Endothelial cell of umbilical vein (primary cell): ENCODE measurements at regions not wholly inside any gene's neighbourhood (a gene's known extent, or its start where the extent isn't known, plus 50 kb on each side); places are given as distances from the start of the nearest gene placed in this dataset.

Experiments
- CTCF ChIP-seq, 2 donors: IDR thresholded peaks; 1 replicate in 1 of 2; 2 replicates in 1 of 2; pipeline ENCODE4 v1.5.1; 2011; ENCODE audit warnings: low read length in 2 of 2, mild to moderate bottlenecking in 2 of 2, moderate library complexity in 2 of 2, control low read depth in 1 of 2, inconsistent platforms in 1 of 2, low read depth in 1 of 2; ENCODE audit not compliant: insufficient read depth in 1 of 2; ENCODE audit errors: extremely low read depth in 1 of 2
- EZH2 ChIP-seq: IDR thresholded peaks from 2 replicates; pipeline ENCODE4 v1.6.1; 2012; ENCODE audit warnings: borderline replicate concordance, low read depth, mild to moderate bottlenecking, moderate library complexity, low read length, inconsistent platforms; ENCODE audit not compliant: severe bottlenecking
- MAX ChIP-seq: IDR thresholded peaks from 2 replicates; pipeline ENCODE4 v1.6.1; 2011; ENCODE audit not compliant: insufficient read depth, insufficient read length
- POLR2A ChIP-seq: IDR thresholded peaks from 2 replicates; pipeline ENCODE4 v1.6.1; 2012; ENCODE audit warnings: low read depth, mild to moderate bottlenecking, control low read depth, low read length

- no peak for TF ChIP-seq CTCF (IDR thresholded peaks at IDR 0.05; ENCODE audit: extremely low read depth in 1 of 2, insufficient read depth in 1 of 2, low read depth in 1 of 2, low read length in 2 of 2)
- TF ChIP-seq EZH2 = no peak
- TF ChIP-seq POLR2A = no peak
- TF ChIP-seq MAX = no peak
These were observed 420.4 kb upstream of the OPRM1 start for GRCh38 chr6:153618371-153619322.
